HEK293 (cell line): ENCODE measurements at regions not wholly inside any gene's neighbourhood (a gene's known extent, or its start where the extent isn't known, plus 50 kb on each side); places are given as distances from the start of the nearest gene placed in this dataset.

ENCODE experiments used
- CTCF ChIP-seq: fragments of 450-650 bp; formaldehyde crosslinking; IDR thresholded peaks from 2 replicates; pipeline ENCODE4 v1.5.1; 2016; ENCODE audit warnings: missing biosample characterization, missing genetic modification characterization
- GLI4 ChIP-seq: fragments of 450-650 bp; formaldehyde crosslinking; IDR thresholded peaks from 2 replicates; pipeline ENCODE4 v1.5.1; 2016; ENCODE audit warnings: missing biosample characterization, missing genetic modification characterization
- HIC1 ChIP-seq: fragments of 450-650 bp; formaldehyde crosslinking; IDR thresholded peaks from 2 replicates; pipeline ENCODE4 v1.5.1; 2016; ENCODE audit warnings: missing biosample characterization, missing genetic modification characterization
- KLF17 ChIP-seq: fragments of 450-650 bp; formaldehyde crosslinking; IDR thresholded peaks from 2 replicates; pipeline ENCODE4 v1.5.1; 2016; ENCODE audit warnings: missing biosample characterization, missing genetic modification characterization
- MEIS1 ChIP-seq: sonication (generic); formaldehyde crosslinking; IDR thresholded peaks from 2 replicates; pipeline ENCODE4 v1.8.1; 2022; ENCODE audit warnings: missing genetic modification reagents, mild to moderate bottlenecking, borderline replicate concordance
- YY1 ChIP-seq: fragments of 450-650 bp; formaldehyde crosslinking; IDR thresholded peaks from 2 replicates; pipeline ENCODE4 v1.5.1; 2018; ENCODE audit warnings: missing biosample characterization, missing genetic modification characterization
- ZBTB49 ChIP-seq: fragments of 450-650 bp; formaldehyde crosslinking; IDR thresholded peaks from 2 replicates; pipeline ENCODE4 v1.5.1; 2016; ENCODE audit warnings: missing biosample characterization, missing genetic modification characterization, low read depth
- ZFP3 ChIP-seq: fragments of 450-650 bp; formaldehyde crosslinking; IDR thresholded peaks from 2 replicates; pipeline ENCODE4 v1.5.1; 2016; ENCODE audit warnings: low read depth, missing biosample characterization, missing genetic modification characterization
- ZNF175 ChIP-seq: fragments of 450-650 bp; formaldehyde crosslinking; IDR thresholded peaks from 2 replicates; pipeline ENCODE4 v1.5.1; 2016; ENCODE audit warnings: missing biosample characterization, missing genetic modification characterization
- ZNF24 ChIP-seq: fragments of 450-650 bp; formaldehyde crosslinking; IDR thresholded peaks from 2 replicates; pipeline ENCODE4 v1.5.1; 2016; ENCODE audit warnings: missing biosample characterization, missing genetic modification characterization
- ZNF580 ChIP-seq: fragments of 450-650 bp; formaldehyde crosslinking; IDR thresholded peaks from 2 replicates; pipeline ENCODE4 v1.5.1; 2016; ENCODE audit warnings: missing biosample characterization, missing genetic modification characterization
- ZNF623 ChIP-seq: fragments of 450-650 bp; formaldehyde crosslinking; IDR thresholded peaks from 2 replicates; pipeline ENCODE4 v1.5.1; 2016; ENCODE audit warnings: missing biosample characterization, missing genetic modification characterization

- TF ChIP-seq ZNF580 (tag by site-specific recombination) (no peak), CTCF (tag by site-specific recombination) (no peak), HIC1 (tag by site-specific recombination) (no peak), ZNF175 (tag by site-specific recombination) (no peak), YY1 (tag by site-specific recombination) (no peak), GLI4 (tag by site-specific recombination) (no peak), ZNF623 (tag by site-specific recombination) (no peak), ZNF24 (tag by site-specific recombination) (no peak), KLF17 (tag by site-specific recombination) (no peak), ZBTB49 (tag by site-specific recombination) (no peak), ZFP3 (tag by site-specific recombination) (no peak), MEIS1 (CRISPR knock-in tag) (no peak)
These were observed 308.3 kb upstream of the AJAP1 start for GRCh38 chr1:4346131-4346530.
